ENCODE measurements at regions not wholly inside any gene's neighbourhood (a gene's known extent, or its start where the extent isn't known, plus 50 kb on each side); places are given as distances from the start of the nearest gene placed in this dataset.

- ATAC-seq = no peak
- TF ChIP-seq OSR1 (CRISPR knock-in tag; IDR thresholded peaks at IDR 0.05) (no peak), CSDC2 (CRISPR knock-in tag; IDR thresholded peaks at IDR 0.05) (no peak), RARB (CRISPR knock-in tag; IDR thresholded peaks at IDR 0.05) (no peak), PPARA (CRISPR knock-in tag; IDR thresholded peaks at IDR 0.05; ENCODE audit: borderline replicate concordance) (no peak), ZNF70 (CRISPR knock-in tag; IDR thresholded peaks at IDR 0.05) (no peak)
- TF ChIP-seq, protein P1, sequence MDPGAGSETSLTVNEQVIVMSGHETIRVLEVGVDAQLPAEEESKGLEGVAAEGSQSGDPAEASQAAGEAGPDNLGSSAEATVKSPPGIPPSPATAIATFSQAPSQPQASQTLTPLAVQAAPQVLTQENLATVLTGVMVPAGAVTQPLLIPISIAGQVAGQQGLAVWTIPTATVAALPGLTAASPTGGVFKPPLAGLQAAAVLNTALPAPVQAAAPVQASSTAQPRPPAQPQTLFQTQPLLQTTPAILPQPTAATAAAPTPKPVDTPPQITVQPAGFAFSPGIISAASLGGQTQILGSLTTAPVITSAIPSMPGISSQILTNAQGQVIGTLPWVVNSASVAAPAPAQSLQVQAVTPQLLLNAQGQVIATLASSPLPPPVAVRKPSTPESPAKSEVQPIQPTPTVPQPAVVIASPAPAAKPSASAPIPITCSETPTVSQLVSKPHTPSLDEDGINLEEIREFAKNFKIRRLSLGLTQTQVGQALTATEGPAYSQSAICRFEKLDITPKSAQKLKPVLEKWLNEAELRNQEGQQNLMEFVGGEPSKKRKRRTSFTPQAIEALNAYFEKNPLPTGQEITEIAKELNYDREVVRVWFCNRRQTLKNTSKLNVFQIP (CRISPR knock-in tag; IDR thresholded peaks at IDR 0.05; ENCODE audit: borderline replicate concordance, low read depth) = no peak
- TF ChIP-seq, protein P2, sequence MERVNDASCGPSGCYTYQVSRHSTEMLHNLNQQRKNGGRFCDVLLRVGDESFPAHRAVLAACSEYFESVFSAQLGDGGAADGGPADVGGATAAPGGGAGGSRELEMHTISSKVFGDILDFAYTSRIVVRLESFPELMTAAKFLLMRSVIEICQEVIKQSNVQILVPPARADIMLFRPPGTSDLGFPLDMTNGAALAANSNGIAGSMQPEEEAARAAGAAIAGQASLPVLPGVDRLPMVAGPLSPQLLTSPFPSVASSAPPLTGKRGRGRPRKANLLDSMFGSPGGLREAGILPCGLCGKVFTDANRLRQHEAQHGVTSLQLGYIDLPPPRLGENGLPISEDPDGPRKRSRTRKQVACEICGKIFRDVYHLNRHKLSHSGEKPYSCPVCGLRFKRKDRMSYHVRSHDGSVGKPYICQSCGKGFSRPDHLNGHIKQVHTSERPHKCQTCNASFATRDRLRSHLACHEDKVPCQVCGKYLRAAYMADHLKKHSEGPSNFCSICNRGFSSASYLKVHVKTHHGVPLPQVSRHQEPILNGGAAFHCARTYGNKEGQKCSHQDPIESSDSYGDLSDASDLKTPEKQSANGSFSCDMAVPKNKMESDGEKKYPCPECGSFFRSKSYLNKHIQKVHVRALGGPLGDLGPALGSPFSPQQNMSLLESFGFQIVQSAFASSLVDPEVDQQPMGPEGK (CRISPR knock-in tag; IDR thresholded peaks at IDR 0.05; ENCODE audit: borderline replicate concordance) = no peak
Measured at GRCh38 chr5:89276566-89277305, 393.8 kb upstream of the MEF2C start.

DNA sequence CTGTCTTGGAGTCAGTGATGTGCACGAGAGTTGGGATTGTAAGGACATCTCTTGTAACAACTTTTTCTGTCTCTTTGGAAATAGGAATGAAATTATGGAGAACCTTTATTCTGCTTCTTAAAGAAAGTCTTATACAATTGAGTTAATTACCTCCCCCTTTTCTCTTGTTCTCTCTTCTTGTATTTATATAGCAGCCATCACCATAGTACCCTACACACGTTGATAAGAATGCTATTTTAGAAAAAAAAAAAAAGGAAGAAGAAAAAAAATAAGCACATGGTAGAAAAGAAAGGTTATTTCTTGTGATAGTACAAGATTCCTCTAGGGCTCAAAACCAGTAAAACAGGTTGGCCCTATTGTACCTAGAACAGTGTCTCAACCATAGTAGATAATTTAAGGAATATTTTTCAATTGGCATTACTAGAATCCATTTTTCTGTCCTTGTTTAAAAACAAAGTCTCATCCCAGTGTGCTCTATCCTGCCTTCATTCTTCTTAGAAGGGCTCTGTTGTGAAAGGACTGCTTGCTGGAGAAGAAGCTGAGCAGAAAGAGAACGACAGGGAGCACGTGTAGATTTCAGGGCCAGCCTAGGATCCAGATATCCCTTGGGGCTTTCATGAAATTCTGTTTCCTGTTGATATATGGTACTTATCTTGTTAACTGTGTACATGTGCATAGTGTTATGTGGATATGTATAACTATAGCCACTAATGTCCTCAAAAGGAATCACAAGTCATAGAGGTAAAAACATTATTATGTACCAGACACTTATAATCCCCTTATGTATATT lies 392.3 kb upstream of the MEF2C start:
- TF ChIP-seq TOX (CRISPR knock-in tag; IDR thresholded peaks at IDR 0.05; ENCODE audit: borderline replicate concordance) (no peak), GLIS3 (CRISPR knock-in tag; IDR thresholded peaks at IDR 0.05) (no peak), RARB (CRISPR knock-in tag; IDR thresholded peaks at IDR 0.05) (no peak), ZNF8 (CRISPR knock-in tag; IDR thresholded peaks at IDR 0.05) (no peak), PPARA (CRISPR knock-in tag; IDR thresholded peaks at IDR 0.05; ENCODE audit: borderline replicate concordance) (no peak), OSR1 (CRISPR knock-in tag; IDR thresholded peaks at IDR 0.05) (no peak), SNAI2 (CRISPR knock-in tag; IDR thresholded peaks at IDR 0.05) (no peak), ZNF565 (CRISPR knock-in tag; conservative IDR thresholded peaks at IDR 0.05; ENCODE audit: low read depth) (no peak), ISL1 (CRISPR knock-in tag; IDR thresholded peaks at IDR 0.05) (no peak)
- TF ChIP-seq, protein P2 (CRISPR knock-in tag; IDR thresholded peaks at IDR 0.05; ENCODE audit: borderline replicate concordance) = no peak
- TF ChIP-seq, protein P1 (CRISPR knock-in tag; IDR thresholded peaks at IDR 0.05; ENCODE audit: borderline replicate concordance, low read depth) = no peak
- ATAC-seq = no peak

- no peak for ATAC-seq
Measured at GRCh38 chr5:89273289-89273688, 390.3 kb upstream of the MEF2C start.

More at GRCh38 chr5:89273289-89273688, 390.3 kb upstream of the MEF2C start:
- no peak for TF ChIP-seq ISL1 (CRISPR knock-in tag; IDR thresholded peaks at IDR 0.05)
- no peak for TF ChIP-seq TOX (CRISPR knock-in tag; IDR thresholded peaks at IDR 0.05; ENCODE audit: borderline replicate concordance)
- TF ChIP-seq ESRRG (CRISPR knock-in tag; IDR thresholded peaks at IDR 0.05) = no peak
- no peak for TF ChIP-seq ARNTL (CRISPR knock-in tag; IDR thresholded peaks at IDR 0.05; ENCODE audit: borderline replicate concordance, low read depth)
- no peak for TF ChIP-seq TSHZ2 (CRISPR knock-in tag; IDR thresholded peaks at IDR 0.05)
